A673 (cell line): ENCODE measurements at regions not wholly inside any gene's neighbourhood (a gene's known extent, or its start where the extent isn't known, plus 50 kb on each side); places are given as distances from the start of the nearest gene placed in this dataset.

Experiments used
- BruUV-seq: library from RNA; stranded (reverse); fragments of 400-500 nt; replicated peaks from 2 replicates; lab custom pipeline; 2021; lab: Mats Ljungman, UMichigan
- CTCF ChIA-PET: fragments of 300-600 bp; sonication (Branson Sonifier 250); formaldehyde crosslinking; loops from one replicate; lab custom pipeline; 2022; ENCODE audit warnings: antibody characterized with exemption; lab: Charles Lee
- POLR2A ChIA-PET: fragments of 300-600 bp; sonication (Branson Sonifier 250); formaldehyde crosslinking; loops from one replicate; lab custom pipeline; 2022; ENCODE audit warnings: antibody characterized with exemption; ENCODE audit not compliant: low non-redundant PET; lab: Charles Lee
- DNase-seq: peaks from one replicate; pipeline ENCODE4 v3.0.0-alpha.2; 2015; ENCODE audit warnings: low spot score
- H3K27ac ChIP-seq: fragments of 200-600 bp; sonication (generic); 2 replicates; pipeline ENCODE4 v1.5.1; 2016; ENCODE audit warnings: mixed run types, low read depth, mild to moderate bottlenecking, mixed read lengths, antibody characterized with exemption, low read length; ENCODE audit not compliant: poor library complexity, severe bottlenecking
- H3K27me3 ChIP-seq: fragments of 200-600 bp; sonication (generic); replicated peaks from 2 replicates; pipeline ENCODE4 v1.6.1; 2017; ENCODE audit warnings: mixed run types, low read depth, mild to moderate bottlenecking, mixed read lengths, antibody characterized with exemption, low read length; ENCODE audit not compliant: insufficient read depth, poor library complexity
- H3K36me3 ChIP-seq: fragments of 200-600 bp; sonication (generic); 2 replicates; pipeline ENCODE4 v1.6.1; 2016; ENCODE audit warnings: mixed run types, mild to moderate bottlenecking, mixed read lengths, antibody characterized with exemption, low read length; ENCODE audit not compliant: insufficient read depth, poor library complexity, severe bottlenecking
- H3K4me1 ChIP-seq: fragments of 200-600 bp; sonication (generic); 2 replicates; pipeline ENCODE4 v1.6.1; 2017; ENCODE audit warnings: mixed run types, mild to moderate bottlenecking, mixed read lengths, antibody characterized with exemption, low read length; ENCODE audit not compliant: insufficient read depth, poor library complexity, severe bottlenecking
- H3K4me3 ChIP-seq: fragments of 200-600 bp; sonication (generic); 2 replicates; pipeline ENCODE4 v1.5.1; 2016; ENCODE audit warnings: low read depth, mixed run types, mild to moderate bottlenecking, mixed read lengths, low read length; ENCODE audit not compliant: poor library complexity, severe bottlenecking
- H3K9me3 ChIP-seq: fragments of 200-600 bp; sonication (generic); 2 replicates; pipeline ENCODE4 v1.6.1; 2016; ENCODE audit warnings: mixed run types, low read depth, mild to moderate bottlenecking, mixed read lengths, antibody characterized with exemption, low read length; ENCODE audit not compliant: poor library complexity, severe bottlenecking
- EZH2 ChIP-seq: fragments of 200-600 bp; sonication (generic); IDR thresholded peaks from 2 replicates; pipeline ENCODE4 v1.6.1; 2017; ENCODE audit warnings: borderline replicate concordance, low read depth, mild to moderate bottlenecking, mixed read lengths, antibody characterized with exemption, low read length; ENCODE audit not compliant: poor library complexity, severe bottlenecking
- intact Hi-C: fragments of 100-400 bp; cut with micrococcal nuclease; formaldehyde crosslinking; loops from one replicate; pipeline ENCODE4 v1.10.0; 2022; ENCODE audit not compliant: unreplicated experiment
- TF ChIP-seq, protein P1 (sequence below): fragments of 300-800, 200-600 bp; sonication (generic); conservative IDR thresholded peaks from 2 replicates; pipeline ENCODE4 v1.5.1; 2017; ENCODE audit warnings: low read depth, mild to moderate bottlenecking, antibody characterized with exemption, low read length, moderate library complexity, mixed read lengths

DNA sequence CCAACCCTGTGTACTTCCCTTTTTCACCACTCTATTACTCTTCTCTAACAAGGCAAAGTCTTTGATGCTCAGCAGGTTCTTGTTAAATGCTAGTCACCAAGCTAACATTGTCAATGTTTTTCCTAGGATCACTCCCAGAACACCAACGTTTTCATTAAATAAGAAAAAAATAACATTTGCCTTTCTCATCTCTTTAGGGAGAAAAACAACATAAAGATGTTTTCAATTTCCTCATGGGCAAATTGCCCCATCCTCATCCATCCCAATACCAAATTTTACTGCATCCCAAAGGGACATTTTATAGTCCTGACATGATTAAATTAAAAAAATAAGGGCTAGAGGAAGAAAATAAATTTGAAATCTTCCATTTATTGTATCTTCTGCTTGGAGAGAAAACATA, 106.5 kb downstream of the SUCNR1 start:
- POLR2A ChIA-PET: no interaction called here
- DNase-seq: no peak
- no peaks in the 10 kb centered on the region for H3K9me3 ChIP-seq
- BruUV-seq: no TSS peak
- H3K36me3 ChIP-seq: no peaks in the 10 kb centered on the region
- no peak overlapping the region for H3K4me3 ChIP-seq
- intact Hi-C loops: no loop called here
- H3K4me1 ChIP-seq: peaks cover 5% of the 10 kb centered on the region
- CTCF ChIA-PET: no interaction called here
- H3K27ac ChIP-seq: no peak overlapping the region
- TF ChIP-seq, protein P1, sequence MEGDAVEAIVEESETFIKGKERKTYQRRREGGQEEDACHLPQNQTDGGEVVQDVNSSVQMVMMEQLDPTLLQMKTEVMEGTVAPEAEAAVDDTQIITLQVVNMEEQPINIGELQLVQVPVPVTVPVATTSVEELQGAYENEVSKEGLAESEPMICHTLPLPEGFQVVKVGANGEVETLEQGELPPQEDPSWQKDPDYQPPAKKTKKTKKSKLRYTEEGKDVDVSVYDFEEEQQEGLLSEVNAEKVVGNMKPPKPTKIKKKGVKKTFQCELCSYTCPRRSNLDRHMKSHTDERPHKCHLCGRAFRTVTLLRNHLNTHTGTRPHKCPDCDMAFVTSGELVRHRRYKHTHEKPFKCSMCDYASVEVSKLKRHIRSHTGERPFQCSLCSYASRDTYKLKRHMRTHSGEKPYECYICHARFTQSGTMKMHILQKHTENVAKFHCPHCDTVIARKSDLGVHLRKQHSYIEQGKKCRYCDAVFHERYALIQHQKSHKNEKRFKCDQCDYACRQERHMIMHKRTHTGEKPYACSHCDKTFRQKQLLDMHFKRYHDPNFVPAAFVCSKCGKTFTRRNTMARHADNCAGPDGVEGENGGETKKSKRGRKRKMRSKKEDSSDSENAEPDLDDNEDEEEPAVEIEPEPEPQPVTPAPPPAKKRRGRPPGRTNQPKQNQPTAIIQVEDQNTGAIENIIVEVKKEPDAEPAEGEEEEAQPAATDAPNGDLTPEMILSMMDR: no peak
- no peak for TF ChIP-seq EZH2
- no peaks in the 10 kb centered on the region for H3K27me3 ChIP-seq

DNA sequence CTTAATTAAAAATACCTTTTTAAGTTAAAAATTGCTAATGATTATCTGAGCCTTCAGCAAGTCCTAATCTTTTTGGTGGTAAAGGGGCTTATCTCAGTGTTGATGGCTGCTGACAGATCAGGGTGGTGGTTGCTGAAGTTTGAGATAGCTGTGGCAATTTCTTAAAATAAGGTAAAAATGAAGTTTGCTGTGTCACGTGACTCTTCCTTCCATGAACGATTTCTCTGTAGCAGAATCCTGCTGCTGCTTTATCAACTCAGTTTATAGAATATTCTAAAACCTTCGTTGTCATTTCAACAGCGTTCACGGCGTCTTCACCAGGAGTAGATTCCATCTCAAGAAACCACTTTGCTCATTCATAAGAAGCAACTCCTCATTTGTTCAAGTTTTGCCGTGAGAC, 110.1 kb downstream of the SUCNR1 start:
- no peak overlapping the region for H3K27ac ChIP-seq
- TF ChIP-seq EZH2: no peak
- TF ChIP-seq, protein P1: no peak
- POLR2A ChIA-PET: no interaction called here
- no peak overlapping the region for H3K4me3 ChIP-seq
- H3K9me3 ChIP-seq: no peaks in the 10 kb centered on the region
- DNase-seq: no peak
- no TSS peak for BruUV-seq
- CTCF ChIA-PET: no interaction called here
- H3K27me3 ChIP-seq: no peaks in the 10 kb centered on the region
- intact Hi-C loops: no loop called here
- H3K36me3 ChIP-seq: no peaks in the 10 kb centered on the region
- no peaks in the 10 kb centered on the region for H3K4me1 ChIP-seq

DNA sequence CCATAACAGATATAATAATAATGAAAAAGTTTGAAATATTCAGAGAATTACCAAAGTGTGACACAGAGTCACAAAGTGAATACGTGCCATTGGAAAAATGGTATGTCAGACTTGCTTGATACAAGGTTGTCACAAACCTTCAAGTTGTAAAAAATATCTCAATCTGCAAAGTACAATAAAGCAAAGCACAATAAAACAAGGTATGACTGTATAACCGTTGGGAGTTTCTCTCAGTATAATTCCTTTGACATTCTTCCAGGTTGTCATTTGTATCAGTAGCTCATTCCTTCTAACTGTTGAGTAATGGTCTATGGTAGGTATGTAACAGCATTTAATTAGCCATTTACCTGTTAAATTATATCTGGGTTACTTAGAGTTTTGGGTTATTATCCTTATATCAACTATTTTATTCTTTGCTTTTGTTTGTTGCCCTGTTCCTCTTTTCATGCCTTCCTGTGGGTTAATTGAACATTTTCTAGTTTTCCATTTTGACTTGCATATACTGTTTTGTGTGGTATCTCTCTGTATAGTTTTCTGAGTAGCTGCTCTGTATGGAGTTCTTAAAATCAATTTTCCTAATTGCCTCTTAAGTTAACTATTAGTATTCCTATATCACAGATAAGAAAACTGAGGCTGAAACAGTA, 112.5 kb downstream of the SUCNR1 start:
- ChIA-PET POLR2A (no interaction called here), CTCF (no interaction called here)
- no peaks in the 10 kb centered on the region for H3K36me3 ChIP-seq

More for the DNA sequence above, 112.5 kb downstream of the SUCNR1 start:
- Histone ChIP-seq H3K4me1 (no peaks in the 10 kb centered on the region), H3K4me3 (no peak overlapping the region), H3K27ac (no peak overlapping the region), H3K9me3 (no peaks in the 10 kb centered on the region), H3K27me3 (no peaks in the 10 kb centered on the region)
- intact Hi-C loops: no loop called here
- no TSS peak for BruUV-seq
- DNase-seq: no peak
- TF ChIP-seq EZH2: no peak
- TF ChIP-seq, protein P1: no peak
